HEK293T (cell line): ENCODE measurements at regions not wholly inside any gene's neighbourhood (a gene's known extent, or its start where the extent isn't known, plus 50 kb on each side); places are given as distances from the start of the nearest gene placed in this dataset.

Experiments
- CTCF ChIA-PET: fragments of 350-600 bp; formaldehyde crosslinking; extraction: SDS; loops from one replicate; lab custom pipeline; 2021; ENCODE audit warnings: antibody characterized with exemption, inconsistent platforms; lab: Yijun Ruan, JAX
- POLR2A ChIA-PET: fragments of 350-600 bp; formaldehyde crosslinking; extraction: SDS; loops from one replicate; lab custom pipeline; 2020; ENCODE audit warnings: antibody characterized with exemption, inconsistent platforms; lab: Yijun Ruan, JAX
- DNase-seq: peaks from one replicate; pipeline ENCODE4 v3.0.0; 2012; ENCODE audit warnings: mixed read lengths; ENCODE audit errors: extremely low spot score
- ARNT ChIP-seq: fragments of 450-650 bp; IDR thresholded peaks from 2 replicates; pipeline ENCODE4 v1.6.1; 2017; ENCODE audit warnings: mild to moderate bottlenecking
- BHLHE40 ChIP-seq: fragments of 450-650 bp; IDR thresholded peaks from 2 replicates; pipeline ENCODE4 v1.6.1; 2016; ENCODE audit warnings: mild to moderate bottlenecking, moderate library complexity, borderline replicate concordance
- CTBP1 ChIP-seq: fragments of 450-650 bp; IDR thresholded peaks from 2 replicates; pipeline ENCODE4 v1.6.1; 2016; ENCODE audit warnings: borderline replicate concordance
- ELF4 ChIP-seq: fragments of 450-650 bp; IDR thresholded peaks from 2 replicates; pipeline ENCODE4 v1.6.1; 2017; ENCODE audit warnings: antibody characterized with exemption
- FOXA1 ChIP-seq: fragments of 450-650 bp; IDR thresholded peaks from 2 replicates; pipeline ENCODE4 v1.6.1; 2016; ENCODE audit warnings: mild to moderate bottlenecking
- FOXK2 ChIP-seq: fragments of 450-650 bp; IDR thresholded peaks from 2 replicates; pipeline ENCODE4 v1.6.1; 2016; ENCODE audit warnings: mild to moderate bottlenecking
- FOXM1 ChIP-seq: fragments of 450-650 bp; IDR thresholded peaks from 2 replicates; pipeline ENCODE4 v1.6.1; 2017; ENCODE audit warnings: mild to moderate bottlenecking, borderline replicate concordance
- HDGF ChIP-seq: fragments of 450-650 bp; IDR thresholded peaks from 2 replicates; pipeline ENCODE4 v1.6.1; 2017; ENCODE audit warnings: antibody characterized with exemption, borderline replicate concordance
- L3MBTL2 ChIP-seq: fragments of 450-650 bp; conservative IDR thresholded peaks from 2 replicates; pipeline ENCODE4 v1.6.1; 2016; ENCODE audit warnings: mild to moderate bottlenecking
- LEF1 ChIP-seq: fragments of 450-650 bp; IDR thresholded peaks from 2 replicates; pipeline ENCODE4 v1.6.1; 2017; ENCODE audit warnings: mild to moderate bottlenecking, borderline replicate concordance
- NFRKB ChIP-seq: fragments of 450-650 bp; IDR thresholded peaks from 2 replicates; pipeline ENCODE4 v1.6.1; 2016; ENCODE audit warnings: mild to moderate bottlenecking, moderate library complexity
- SP1 ChIP-seq: fragments of 450-650 bp; IDR thresholded peaks from 2 replicates; pipeline ENCODE4 v1.6.1; 2017
- SUZ12 ChIP-seq: fragments of 450-650 bp; IDR thresholded peaks from 2 replicates; pipeline ENCODE4 v1.6.1; 2016; ENCODE audit warnings: mild to moderate bottlenecking
- TARDBP ChIP-seq: fragments of 450-650 bp; IDR thresholded peaks from 2 replicates; pipeline ENCODE4 v1.6.1; 2016
- ZNF384 ChIP-seq: fragments of 450-650 bp; IDR thresholded peaks from 2 replicates; pipeline ENCODE4 v1.6.1; 2016
- TF ChIP-seq, protein P1 (sequence below): fragments of 450-650 bp; IDR thresholded peaks from 2 replicates; pipeline ENCODE4 v1.6.1; 2016

DNA sequence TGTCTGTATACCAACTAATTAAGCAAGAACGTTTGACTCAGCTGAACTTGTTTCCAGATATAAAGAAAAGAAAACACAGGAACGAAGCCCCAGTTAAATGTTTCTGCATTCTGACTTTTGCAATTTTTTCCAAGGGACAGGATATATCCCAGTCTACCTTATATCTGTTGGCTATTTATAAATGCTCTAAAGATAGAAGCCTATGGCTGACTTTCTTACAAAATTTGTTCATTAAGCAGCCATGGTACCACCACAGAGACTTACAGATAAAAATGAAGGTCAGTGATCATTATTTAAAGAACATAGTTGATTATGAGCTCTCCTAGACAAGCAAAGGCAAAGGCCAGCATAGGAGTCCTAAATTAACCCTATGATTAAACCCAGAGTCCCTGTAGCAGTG is 462.7 kb upstream of the SPHKAP start:
- ChIA-PET POLR2A (no interaction called here), CTCF (no interaction called here)
- no peak for DNase-seq
- TF ChIP-seq FOXA1 (no peak), BHLHE40 (no peak)
- TF ChIP-seq, protein P1, sequence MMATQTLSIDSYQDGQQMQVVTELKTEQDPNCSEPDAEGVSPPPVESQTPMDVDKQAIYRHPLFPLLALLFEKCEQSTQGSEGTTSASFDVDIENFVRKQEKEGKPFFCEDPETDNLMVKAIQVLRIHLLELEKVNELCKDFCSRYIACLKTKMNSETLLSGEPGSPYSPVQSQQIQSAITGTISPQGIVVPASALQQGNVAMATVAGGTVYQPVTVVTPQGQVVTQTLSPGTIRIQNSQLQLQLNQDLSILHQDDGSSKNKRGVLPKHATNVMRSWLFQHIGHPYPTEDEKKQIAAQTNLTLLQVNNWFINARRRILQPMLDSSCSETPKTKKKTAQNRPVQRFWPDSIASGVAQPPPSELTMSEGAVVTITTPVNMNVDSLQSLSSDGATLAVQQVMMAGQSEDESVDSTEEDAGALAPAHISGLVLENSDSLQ: no peak

DNA sequence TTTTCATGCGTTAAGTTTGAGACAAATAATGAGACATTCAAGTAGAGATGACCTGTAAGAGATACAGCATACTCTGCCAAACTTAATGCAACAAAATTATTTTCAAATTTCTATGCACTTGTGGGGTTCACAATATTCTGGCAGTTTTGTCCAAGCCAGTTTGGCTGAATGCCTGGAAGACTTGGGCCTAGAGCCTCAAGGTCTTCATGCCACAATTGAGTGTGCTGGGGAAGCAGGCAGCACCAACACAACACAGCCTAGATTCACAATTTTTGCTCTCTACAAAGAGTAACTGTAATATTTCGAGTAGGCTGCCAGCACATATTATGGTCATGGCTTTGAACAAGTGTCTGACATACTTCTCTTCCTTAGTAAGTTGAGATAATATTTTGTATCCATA is 461.4 kb upstream of the SPHKAP start:
- POLR2A ChIA-PET: no interaction called here
- CTCF ChIA-PET: no interaction called here
- no peak for DNase-seq
- TF ChIP-seq CTBP1: no peak
- TF ChIP-seq FOXK2: no peak
- TF ChIP-seq SUZ12: no peak
- TF ChIP-seq ARNT: no peak
- no peak for TF ChIP-seq LEF1
- TF ChIP-seq ELF4: no peak
- no peak for TF ChIP-seq ZNF384
- TF ChIP-seq HDGF: no peak
- no peak for TF ChIP-seq SP1
- TF ChIP-seq FOXM1: no peak
- no peak for TF ChIP-seq BHLHE40
- no peak for TF ChIP-seq FOXA1

DNA sequence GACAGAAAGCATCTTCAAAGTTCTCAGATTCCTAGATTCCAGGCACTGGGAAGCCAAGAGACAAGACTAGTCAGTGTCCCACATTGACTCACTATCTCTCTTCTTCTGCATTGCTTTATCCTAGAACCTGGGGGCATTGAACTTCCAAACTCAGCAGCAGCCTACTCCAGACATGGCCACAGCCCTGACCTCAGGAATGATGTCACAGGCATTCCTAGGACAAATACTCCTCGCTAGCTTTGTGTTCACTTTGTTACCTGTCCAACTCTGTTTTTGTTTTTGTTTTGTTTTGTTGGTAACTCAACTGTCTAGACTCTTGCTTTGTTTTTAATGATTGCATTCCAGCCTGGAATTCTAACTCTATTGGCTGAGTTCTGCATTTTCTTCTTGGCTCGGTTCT is 449.3 kb upstream of the SPHKAP start:
- TF ChIP-seq L3MBTL2: no peak
- TF ChIP-seq SP1: no peak
- no peak for TF ChIP-seq ARNT
- no peak for TF ChIP-seq TARDBP
- no peak for TF ChIP-seq CTBP1
- no peak for TF ChIP-seq ELF4
- TF ChIP-seq, protein P1: no peak
- no peak for TF ChIP-seq ZNF384
- no peak for TF ChIP-seq SUZ12
- no peak for TF ChIP-seq HDGF
- TF ChIP-seq FOXK2: no peak
- no peak for TF ChIP-seq FOXM1
- TF ChIP-seq BHLHE40: no peak
- no peak for TF ChIP-seq NFRKB
- no peak for TF ChIP-seq LEF1
- TF ChIP-seq FOXA1: no peak
- CTCF ChIA-PET: no interaction called here

DNA sequence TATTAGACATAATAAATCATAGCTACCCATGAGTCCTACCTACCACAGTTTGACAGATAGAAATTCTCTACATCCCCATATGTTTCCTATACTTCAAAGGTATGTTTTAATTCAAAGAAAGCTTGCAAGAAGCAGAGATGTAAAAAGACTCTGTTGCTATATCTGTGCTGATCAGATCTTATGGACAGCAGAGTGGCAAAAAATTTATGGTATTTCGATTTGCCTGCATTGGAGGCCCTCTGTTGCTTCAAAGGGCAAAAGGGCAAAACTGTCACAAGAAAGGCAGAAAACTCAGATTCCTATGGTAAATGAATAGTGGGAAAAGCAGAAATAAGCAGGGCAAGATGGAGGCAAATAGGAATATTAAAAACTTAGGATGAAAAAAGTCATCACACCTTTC is 447.8 kb upstream of the SPHKAP start:
- POLR2A ChIA-PET: no interaction called here

More for the DNA sequence above, 449.3 kb upstream of the SPHKAP start:
- POLR2A ChIA-PET: no interaction called here
- no peak for DNase-seq

DNA sequence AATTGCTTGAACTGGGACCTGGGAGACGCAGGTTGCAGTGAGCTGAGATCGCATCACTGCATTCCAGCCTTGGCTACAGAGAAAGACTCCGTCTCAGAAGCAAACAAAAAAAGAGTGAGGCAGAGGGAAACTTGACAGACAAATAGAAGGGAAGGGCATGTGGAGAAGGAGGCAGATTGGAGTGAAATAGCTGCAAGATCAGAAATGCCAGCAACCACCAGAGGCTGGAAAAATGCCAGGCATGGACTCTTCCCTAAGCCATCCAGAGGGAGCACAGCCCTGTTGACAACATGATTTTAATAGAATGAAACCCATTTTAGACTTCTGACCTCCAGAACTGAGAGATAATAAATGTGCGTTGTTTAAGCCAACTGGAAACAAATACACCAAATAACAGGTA is 447.2 kb upstream of the SPHKAP start:
- POLR2A ChIA-PET: no interaction called here
- DNase-seq: no peak
- CTCF ChIA-PET: no interaction called here
- TF ChIP-seq FOXM1 (no peak), NFRKB (no peak), SUZ12 (no peak), ARNT (no peak), FOXK2 (no peak), LEF1 (no peak), ELF4 (no peak), HDGF (no peak), SP1 (no peak), L3MBTL2 (no peak), FOXA1 (no peak), TARDBP (no peak), BHLHE40 (no peak)
- TF ChIP-seq, protein P1: no peak

More for the DNA sequence above, 447.8 kb upstream of the SPHKAP start:
- no peak for DNase-seq
- CTCF ChIA-PET: no interaction called here
- no peak for TF ChIP-seq ELF4
- TF ChIP-seq NFRKB: no peak
- TF ChIP-seq LEF1: no peak
- no peak for TF ChIP-seq HDGF
- no peak for TF ChIP-seq FOXM1
- TF ChIP-seq FOXK2: no peak
- TF ChIP-seq BHLHE40: no peak
- TF ChIP-seq FOXA1: no peak
- TF ChIP-seq CTBP1: no peak

DNA sequence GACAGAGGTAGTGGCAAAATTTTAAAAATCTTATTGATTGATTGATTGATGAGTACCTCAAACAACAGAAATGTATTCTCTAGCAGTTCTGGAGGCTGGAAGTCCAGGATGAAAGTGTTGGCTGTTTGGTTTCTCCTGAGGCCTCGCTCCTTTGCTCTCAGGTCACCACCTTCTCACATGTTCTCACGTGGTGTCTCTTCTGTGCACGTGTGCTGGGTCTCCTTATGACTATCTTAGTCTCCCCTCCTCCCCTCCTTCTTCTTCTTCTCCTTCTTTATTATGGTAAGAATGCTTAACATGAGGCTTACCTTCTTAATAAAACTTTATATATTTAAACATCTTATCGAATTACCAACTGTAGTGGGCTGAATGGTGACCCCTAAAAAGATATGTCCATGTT is 446.0 kb upstream of the SPHKAP start:
- ChIA-PET POLR2A (no interaction called here), CTCF (no interaction called here)
- TF ChIP-seq FOXM1 (no peak), HDGF (no peak), ARNT (no peak), SP1 (no peak)
- DNase-seq: no peak

DNA sequence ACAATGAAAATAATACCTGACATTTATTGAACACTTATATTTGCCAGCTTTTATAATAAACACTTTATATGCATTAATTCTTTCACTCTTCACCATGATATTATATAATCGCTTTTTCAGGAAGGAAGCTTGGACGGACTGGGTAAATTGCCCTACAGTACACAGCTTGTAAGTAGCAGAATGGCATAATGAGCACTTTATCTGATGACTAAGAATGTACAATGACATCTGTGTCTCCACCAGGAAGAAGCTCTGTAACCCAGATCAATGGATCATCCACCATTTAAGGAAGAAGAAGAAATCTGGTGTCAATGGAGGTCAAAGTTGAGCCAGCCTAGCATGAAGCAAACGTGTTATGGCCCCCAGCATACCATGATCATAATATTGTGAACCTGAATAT is 444.0 kb upstream of the SPHKAP start:
- TF ChIP-seq FOXK2 (no peak), L3MBTL2 (no peak), ELF4 (no peak), FOXA1 (no peak), LEF1 (no peak), SP1 (no peak), TARDBP (no peak)
- TF ChIP-seq, protein P1: no peak
- DNase-seq: no peak
- POLR2A ChIA-PET: no interaction called here
- CTCF ChIA-PET: no interaction called here
